ENCODE measurements at regions not wholly inside any gene's neighbourhood (a gene's known extent, or its start where the extent isn't known, plus 50 kb on each side); places are given as distances from the start of the nearest gene placed in this dataset.

GRCh38 chr1:29839726-29840125 lies 603.4 kb downstream of the PTPRU start:
- DNase-seq: no peak

DNA sequence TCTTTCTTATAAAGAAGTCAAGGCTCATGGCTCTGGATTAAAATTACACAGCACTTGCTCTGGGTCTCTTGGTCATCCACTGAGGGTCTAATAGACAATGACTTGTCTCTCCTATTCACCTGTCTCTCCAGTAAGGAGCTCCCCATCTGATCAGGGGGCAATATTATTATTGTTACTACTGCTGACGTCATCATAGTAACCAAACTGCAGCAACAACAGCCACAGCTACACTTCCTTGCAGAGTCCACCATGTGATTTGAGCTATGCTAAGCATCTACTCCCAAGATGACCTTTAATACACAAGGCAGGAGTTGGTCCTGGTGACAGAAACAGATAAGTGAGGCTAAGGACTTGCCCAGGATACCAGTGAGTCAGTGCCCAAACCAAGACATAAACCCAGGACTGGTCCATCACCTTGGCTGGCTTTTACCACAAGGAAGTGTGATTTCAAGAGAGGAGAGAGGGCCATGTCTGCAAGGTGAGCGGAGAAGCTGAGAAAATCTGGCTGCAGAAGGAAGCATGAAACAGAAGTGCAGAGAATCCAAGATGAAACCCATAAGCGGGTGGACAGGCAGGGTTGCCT lies 602.5 kb downstream of the PTPRU start:
- DNase-seq: no peak

- DNase-seq: no peak
Observed at GRCh38 chr1:29836651-29837646, 600.6 kb downstream of the PTPRU start.

DNA sequence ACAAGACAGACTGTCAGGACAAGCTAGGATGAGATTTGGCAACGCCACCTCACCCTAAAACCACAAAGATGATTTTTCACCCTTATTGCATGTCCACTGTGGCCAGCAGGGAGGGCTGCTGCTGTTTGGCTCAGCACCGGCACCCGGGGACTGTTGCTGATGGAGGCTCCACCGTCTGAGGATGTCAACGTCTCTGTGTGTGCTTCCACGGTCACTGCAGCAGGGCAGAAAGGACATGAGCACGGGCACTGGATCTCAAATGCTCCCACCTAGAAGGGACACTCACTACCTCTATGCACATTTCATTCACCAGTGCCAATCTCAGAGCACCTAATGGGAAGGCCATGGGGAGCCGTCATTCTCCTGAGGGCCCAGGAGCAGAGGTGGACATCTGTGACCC lies 599.6 kb downstream of the PTPRU start:
- DNase-seq: no peak

- DNase-seq: no peak
Observed at GRCh38 chr1:29835406-29835805, 599.1 kb downstream of the PTPRU start.

DNA sequence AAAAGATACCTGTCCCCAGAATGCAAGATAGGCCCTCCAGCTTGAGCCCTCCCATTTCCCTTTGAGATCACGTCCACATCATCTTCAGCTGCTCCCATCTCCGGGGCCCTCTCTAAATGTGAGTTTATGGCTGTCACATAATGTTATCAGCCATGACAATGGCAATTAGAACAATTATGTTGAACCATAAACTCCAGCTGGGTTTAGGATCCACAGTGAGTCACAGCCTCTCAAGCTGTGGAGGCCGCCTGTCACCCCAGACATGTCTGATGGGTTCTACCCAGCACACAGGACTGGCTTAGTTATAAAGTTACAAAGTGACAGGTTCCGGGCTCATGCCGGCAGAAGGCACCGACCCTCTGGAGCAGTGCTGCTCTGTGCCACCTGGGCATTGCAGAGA lies 597.3 kb downstream of the PTPRU start:
- DNase-seq: no peak

GRCh38 chr1:29832936-29833335 lies 596.6 kb downstream of the PTPRU start:
- DNase-seq: no peak

DNA sequence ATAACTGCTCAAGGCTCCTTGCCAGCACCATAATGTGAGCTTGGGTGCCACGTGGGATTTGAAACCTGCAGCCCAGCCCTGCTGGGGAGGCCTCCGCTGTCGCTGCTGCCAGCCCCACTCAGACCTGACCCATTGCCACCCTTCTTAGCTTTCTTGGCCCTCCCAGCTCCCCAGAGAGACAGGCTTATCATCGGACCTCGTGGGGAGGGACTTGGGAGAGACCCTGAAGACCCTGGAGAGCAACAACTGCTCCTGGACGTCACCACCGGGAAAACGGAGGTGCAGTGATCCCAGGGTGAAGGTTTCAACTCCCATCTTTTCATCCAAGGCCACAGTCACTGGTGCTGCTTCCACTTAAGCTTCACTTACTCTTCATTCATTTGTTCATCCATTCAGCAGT lies 596.1 kb downstream of the PTPRU start:
- DNase-seq: no peak

- DNase-seq: no peak
Observed at GRCh38 chr1:29831500-29832117, 595.3 kb downstream of the PTPRU start.

GRCh38 chr1:29830916-29831315 lies 594.6 kb downstream of the PTPRU start:
- DNase-seq: no peak

DNA sequence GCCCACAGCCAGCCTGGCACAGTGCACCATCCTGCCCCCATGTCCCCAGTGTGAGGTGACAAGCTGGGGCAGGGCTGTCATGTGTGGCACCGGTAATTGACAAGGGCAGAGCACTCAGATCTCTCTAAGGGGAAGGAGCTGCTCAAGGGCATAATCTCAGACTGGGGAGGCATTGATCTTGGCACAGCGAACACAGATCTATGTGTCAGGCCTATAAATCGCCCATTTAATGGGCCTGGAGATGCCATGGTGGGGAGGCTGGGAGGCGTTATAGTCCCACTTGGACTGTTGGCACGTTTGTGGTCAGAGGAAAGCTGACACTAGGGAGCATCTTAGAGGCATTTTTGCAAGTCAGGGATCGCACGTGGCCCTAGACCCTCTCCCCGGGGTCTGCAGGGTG lies 594.1 kb downstream of the PTPRU start:
- DNase-seq: no peak

DNA sequence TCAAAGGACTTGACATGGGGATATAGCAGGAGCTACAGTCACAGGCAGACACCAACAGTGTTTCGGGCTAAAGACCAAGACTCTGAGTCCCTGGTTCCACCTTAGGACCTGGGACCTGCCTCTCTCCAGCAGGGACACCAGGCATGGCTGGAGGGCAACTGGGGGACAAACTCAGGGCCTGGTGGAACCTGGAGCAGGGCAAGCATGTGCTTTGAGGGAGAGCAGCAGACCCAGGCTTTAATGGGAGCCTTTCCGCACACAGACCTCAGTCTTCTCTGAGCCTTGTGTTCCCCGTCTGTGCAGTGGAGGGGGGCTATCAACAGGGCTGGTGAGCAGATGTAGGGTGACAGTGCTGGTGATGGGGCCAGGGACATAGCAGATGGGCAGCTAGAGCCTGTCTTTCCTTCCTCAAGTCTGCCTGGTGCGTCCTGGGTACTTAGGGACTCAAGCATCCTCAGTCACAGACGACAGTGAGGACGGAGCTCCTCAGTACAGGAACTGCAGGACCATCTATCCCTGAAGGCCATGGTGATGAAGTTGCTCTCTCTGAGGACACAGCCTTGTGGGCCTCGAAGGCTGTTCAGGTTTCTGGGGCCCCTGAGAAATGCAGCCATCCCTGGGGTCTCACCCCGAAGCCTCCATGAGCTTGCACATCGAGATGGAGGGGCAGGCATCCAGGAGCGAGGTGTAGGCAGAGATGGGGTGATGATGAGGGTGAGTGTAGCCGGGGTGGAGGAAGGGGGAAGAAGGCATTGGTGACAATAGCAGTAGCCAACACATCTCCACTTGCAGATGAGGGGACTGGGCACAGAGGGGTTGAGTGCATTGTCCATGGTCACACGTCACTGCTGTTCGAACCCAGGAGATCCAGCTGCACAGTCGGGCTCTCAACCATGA lies 593.4 kb downstream of the PTPRU start:
- DNase-seq: no peak

GRCh38 chr1:29828526-29829447 lies 592.5 kb downstream of the PTPRU start:
- DNase-seq: no peak

- no peak for DNase-seq
Observed at GRCh38 chr1:29827801-29828525, 591.6 kb downstream of the PTPRU start.

GRCh38 chr1:29827237-29827750 lies 591.0 kb downstream of the PTPRU start:
- DNase-seq: no peak

DNA sequence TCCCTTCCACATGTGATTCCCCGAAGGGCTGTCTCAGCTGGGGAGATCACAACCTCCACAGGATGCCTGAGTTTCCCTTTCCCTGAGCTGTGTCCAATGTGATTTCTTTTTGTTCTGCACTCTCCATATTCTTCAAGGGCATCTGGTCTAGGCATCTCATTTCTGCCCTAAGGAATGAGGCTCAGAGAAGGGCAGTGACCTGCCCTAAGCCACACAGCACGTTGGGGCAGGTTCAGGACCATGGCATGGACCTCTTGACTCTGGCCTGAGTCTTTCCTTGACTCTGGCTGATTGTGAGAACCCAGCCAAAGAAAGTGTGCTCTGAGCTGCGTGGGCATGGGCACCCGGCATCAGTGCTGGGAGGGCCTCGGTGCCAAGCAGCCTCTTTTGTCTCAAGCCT lies 590.3 kb downstream of the PTPRU start:
- no peak for DNase-seq

GRCh38 chr1:29825941-29826415 lies 589.7 kb downstream of the PTPRU start:
- no peak for DNase-seq

GRCh38 chr1:29825274-29825940 lies 589.1 kb downstream of the PTPRU start:
- no peak for DNase-seq

DNA sequence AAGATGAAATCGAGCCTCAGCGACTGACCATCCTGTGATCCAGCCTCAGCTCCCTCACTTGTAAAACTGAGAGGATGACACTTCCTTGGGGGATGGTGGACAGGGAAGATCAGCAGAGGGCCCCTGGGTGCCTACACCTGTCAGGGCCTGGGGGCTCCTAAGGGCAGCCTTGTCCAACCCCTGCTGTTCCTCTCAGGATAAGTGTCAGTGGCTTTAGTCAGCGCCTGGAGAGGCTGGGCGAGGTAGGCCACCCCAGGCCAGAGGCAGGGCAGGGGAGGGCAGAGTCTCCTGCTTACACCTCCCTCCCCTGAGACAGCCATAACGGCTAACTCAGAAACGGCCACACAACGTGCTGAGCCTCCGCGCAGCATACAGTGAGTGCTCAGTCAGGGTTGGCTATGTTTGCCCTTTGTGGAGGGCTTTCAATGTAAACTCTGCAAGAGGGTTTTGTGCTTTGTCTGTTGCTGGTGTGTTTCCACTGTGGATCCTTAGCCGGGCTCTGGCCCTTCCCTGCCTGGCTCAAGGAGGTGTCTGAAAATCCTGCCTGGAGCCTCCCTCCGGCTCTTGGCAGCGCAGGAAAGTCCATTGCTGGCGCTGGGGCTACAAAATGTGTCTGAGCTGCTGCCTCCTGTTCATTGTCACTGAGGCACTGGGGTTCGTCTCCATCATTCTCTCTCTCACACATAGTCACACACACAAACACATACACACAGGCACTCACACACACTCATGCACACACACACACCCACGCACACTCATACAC lies 588.4 kb downstream of the PTPRU start:
- DNase-seq: no peak
